ENCODE measurements at regions not wholly inside any gene's neighbourhood (a gene's known extent, or its start where the extent isn't known, plus 50 kb on each side); places are given as distances from the start of the nearest gene placed in this dataset.

- Histone ChIP-seq H2AFZ (ENCODE audit: low read depth, low read length) (no peak overlapping the region), H3K27ac (ENCODE audit: low read length) (no peak overlapping the region), H3K79me2 (replicated peaks; ENCODE audit: insufficient read depth, low read length) (no peaks in the 10 kb centered on the region), H3K27me3 (ENCODE audit: insufficient read depth, low read depth, low read length) (no peaks in the 10 kb centered on the region), H3K9ac (ENCODE audit: low read length) (no peak overlapping the region), H3F3A (ENCODE audit: insufficient read depth, low read length, poor library complexity, severe bottlenecking) (no peaks in the 10 kb centered on the region), H3K36me3 (ENCODE audit: insufficient read depth, low read length) (no peaks in the 10 kb centered on the region), H3K9me2 (ENCODE audit: insufficient read depth, low read length) (no peaks in the 10 kb centered on the region), H4K20me1 (ENCODE audit: insufficient read depth) (no peaks in the 10 kb centered on the region), H3K9me3 (ENCODE audit: low read length) (no peaks in the 10 kb centered on the region), H3K4me2 (ENCODE audit: low read length) (no peak overlapping the region), H3K4me3 (ENCODE audit: low read length) (no peak overlapping the region)
- TF ChIP-seq SMC3 (conservative IDR thresholded peaks at IDR 0.05; ENCODE audit: poor library complexity) = no peak
- no peak for TF ChIP-seq RAD21 (conservative IDR thresholded peaks at IDR 0.05)
- no peak for TF ChIP-seq TAF1 (IDR thresholded peaks at IDR 0.05; ENCODE audit: low read depth)
- no peak for TF ChIP-seq EZH2 (IDR thresholded peaks at IDR 0.05; ENCODE audit: borderline replicate concordance, insufficient read depth, low read length, poor library complexity, severe bottlenecking)
- TF ChIP-seq CTCF (IDR thresholded peaks at IDR 0.05; ENCODE audit: poor library complexity, severe bottlenecking) = no peak
- TF ChIP-seq REST (IDR thresholded peaks at IDR 0.05; ENCODE audit: borderline replicate concordance) = no peak
- no peak for TF ChIP-seq MXI1 (conservative IDR thresholded peaks at IDR 0.05; ENCODE audit: poor library complexity, severe bottlenecking)
- TF ChIP-seq EP300 (conservative IDR thresholded peaks at IDR 0.05; ENCODE audit: poor library complexity, severe bottlenecking) = no peak
- no peak for TF ChIP-seq POLR2AphosphoS5 (IDR thresholded peaks at IDR 0.05)
Observed at GRCh38 chr3:26247712-26248111, 374.9 kb upstream of the LRRC3B start.

GRCh38 chr3:26252001-26252400 is 370.6 kb upstream of the LRRC3B start:
- Histone ChIP-seq H3K36me3 (ENCODE audit: insufficient read depth, low read length) (no peaks in the 10 kb centered on the region), H3K9me2 (ENCODE audit: insufficient read depth, low read length) (no peaks in the 10 kb centered on the region), H3K27ac (ENCODE audit: low read length) (no peak overlapping the region), H3K79me2 (replicated peaks; ENCODE audit: insufficient read depth, low read length) (no peaks in the 10 kb centered on the region), H3K9ac (ENCODE audit: low read length) (no peak overlapping the region), H3K4me2 (ENCODE audit: low read length) (no peak overlapping the region), H3K27me3 (ENCODE audit: insufficient read depth, low read depth, low read length) (no peaks in the 10 kb centered on the region), H4K20me1 (ENCODE audit: insufficient read depth) (no peaks in the 10 kb centered on the region), H3K4me3 (ENCODE audit: low read length) (no peak overlapping the region), H3F3A (ENCODE audit: insufficient read depth, low read length, poor library complexity, severe bottlenecking) (no peaks in the 10 kb centered on the region), H3K9me3 (ENCODE audit: low read length) (no peaks in the 10 kb centered on the region), H2AFZ (ENCODE audit: low read depth, low read length) (no peak overlapping the region)
- TF ChIP-seq TAF1 (IDR thresholded peaks at IDR 0.05; ENCODE audit: low read depth) (no peak), CTCF (IDR thresholded peaks at IDR 0.05; ENCODE audit: poor library complexity, severe bottlenecking) (no peak), REST (IDR thresholded peaks at IDR 0.05; ENCODE audit: borderline replicate concordance) (no peak), RAD21 (conservative IDR thresholded peaks at IDR 0.05) (no peak), POLR2AphosphoS5 (IDR thresholded peaks at IDR 0.05) (no peak), MXI1 (conservative IDR thresholded peaks at IDR 0.05; ENCODE audit: poor library complexity, severe bottlenecking) (no peak), SMC3 (conservative IDR thresholded peaks at IDR 0.05; ENCODE audit: poor library complexity) (no peak), EP300 (conservative IDR thresholded peaks at IDR 0.05; ENCODE audit: poor library complexity, severe bottlenecking) (no peak), EZH2 (IDR thresholded peaks at IDR 0.05; ENCODE audit: borderline replicate concordance, insufficient read depth, low read length, poor library complexity, severe bottlenecking) (no peak)

Measured in neural cell (in vitro differentiated cells).